ENCODE measurements at regions not wholly inside any gene's neighbourhood (a gene's known extent, or its start where the extent isn't known, plus 50 kb on each side); places are given as distances from the start of the nearest gene placed in this dataset.

DNA sequence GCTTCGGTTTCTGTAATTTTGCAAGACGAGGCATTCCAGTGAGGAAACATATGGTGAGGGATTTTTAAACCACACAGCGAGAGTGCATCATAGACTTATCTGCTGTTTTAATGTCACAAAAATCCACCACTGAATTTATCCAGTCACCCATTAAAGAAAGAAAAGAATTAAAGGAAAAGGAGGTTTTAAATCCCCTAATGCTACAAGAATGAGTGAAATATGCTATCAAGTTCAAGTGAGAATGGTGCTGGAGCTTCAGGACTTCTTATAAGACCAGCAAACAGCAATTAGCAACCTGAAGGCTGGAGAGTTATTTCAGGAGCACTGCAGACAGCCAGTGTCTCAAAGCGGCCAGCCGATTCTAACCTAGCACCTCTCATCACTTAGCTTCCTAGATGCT lies 439.1 kb upstream of the MGMT start:
- TF ChIP-seq, protein P1, sequence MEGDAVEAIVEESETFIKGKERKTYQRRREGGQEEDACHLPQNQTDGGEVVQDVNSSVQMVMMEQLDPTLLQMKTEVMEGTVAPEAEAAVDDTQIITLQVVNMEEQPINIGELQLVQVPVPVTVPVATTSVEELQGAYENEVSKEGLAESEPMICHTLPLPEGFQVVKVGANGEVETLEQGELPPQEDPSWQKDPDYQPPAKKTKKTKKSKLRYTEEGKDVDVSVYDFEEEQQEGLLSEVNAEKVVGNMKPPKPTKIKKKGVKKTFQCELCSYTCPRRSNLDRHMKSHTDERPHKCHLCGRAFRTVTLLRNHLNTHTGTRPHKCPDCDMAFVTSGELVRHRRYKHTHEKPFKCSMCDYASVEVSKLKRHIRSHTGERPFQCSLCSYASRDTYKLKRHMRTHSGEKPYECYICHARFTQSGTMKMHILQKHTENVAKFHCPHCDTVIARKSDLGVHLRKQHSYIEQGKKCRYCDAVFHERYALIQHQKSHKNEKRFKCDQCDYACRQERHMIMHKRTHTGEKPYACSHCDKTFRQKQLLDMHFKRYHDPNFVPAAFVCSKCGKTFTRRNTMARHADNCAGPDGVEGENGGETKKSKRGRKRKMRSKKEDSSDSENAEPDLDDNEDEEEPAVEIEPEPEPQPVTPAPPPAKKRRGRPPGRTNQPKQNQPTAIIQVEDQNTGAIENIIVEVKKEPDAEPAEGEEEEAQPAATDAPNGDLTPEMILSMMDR (IDR thresholded peaks at IDR 0.05) = no peak
- no peak for TF ChIP-seq POLR2A (IDR thresholded peaks at IDR 0.05)
- Histone ChIP-seq H3K4me3 (no peak overlapping the region), H3K9me3 (no peaks in the 10 kb centered on the region), H3K36me3 (no peaks in the 10 kb centered on the region), H3K4me1 (no peaks in the 10 kb centered on the region), H3K27ac (no peak overlapping the region), H3K27me3 (peaks cover 0 to 9% of the 10 kb centered on the region in 2 donors)
- no peak for DNase-seq
- intact Hi-C loops (cut with DNase I; ENCODE audit: low total_unique reads) = no loop called here

DNA sequence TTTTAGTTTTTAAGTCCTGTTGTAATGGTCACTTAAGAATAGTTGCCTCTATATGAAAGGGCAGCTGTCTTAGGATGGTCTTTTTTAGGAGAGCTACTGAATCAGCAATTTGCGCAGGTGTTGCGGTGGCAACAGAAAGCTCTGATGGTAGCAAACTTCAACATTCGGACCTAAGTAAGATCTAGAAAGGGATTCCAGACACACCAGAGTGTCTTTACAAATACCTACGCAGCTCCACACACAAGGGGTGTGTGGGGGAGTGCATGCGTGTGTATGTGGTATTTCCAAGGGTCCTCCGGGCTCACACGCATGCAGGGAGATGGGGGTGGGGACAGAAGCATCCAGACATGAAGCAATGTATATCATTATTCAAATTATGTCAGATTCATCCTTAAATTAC lies 438.6 kb upstream of the MGMT start:
- DNase-seq = no peak
- H3K4me1 ChIP-seq = no peaks in the 10 kb centered on the region
- TF ChIP-seq, protein P1 (IDR thresholded peaks at IDR 0.05) = no peak
- no peak for TF ChIP-seq POLR2A (IDR thresholded peaks at IDR 0.05)
- H3K36me3 ChIP-seq = no peaks in the 10 kb centered on the region
- no peaks in the 10 kb centered on the region for H3K9me3 ChIP-seq
- intact Hi-C loops (cut with DNase I; ENCODE audit: low total_unique reads) = no loop called here
- no peak overlapping the region for H3K4me3 ChIP-seq
- peaks cover 0 to 9% of the 10 kb centered on the region in 2 donors for H3K27me3 ChIP-seq
- H3K27ac ChIP-seq = no peak overlapping the region

GRCh38 chr10:129029051-129029450 lies 438.0 kb upstream of the MGMT start:
- H3K27me3 ChIP-seq = peaks cover 0 to 9% of the 10 kb centered on the region in 2 donors
- intact Hi-C loops (cut with DNase I; ENCODE audit: low total_unique reads) = no loop called here

GRCh38 chr10:129029851-129030602 lies 437.0 kb upstream of the MGMT start:
- intact Hi-C loops (cut with DNase I; ENCODE audit: low total_unique reads) = loop anchor here (5.0 kb wide), 1 partner anchor 942 kb away; no protein-coding TSS in a partner anchor
- no peak for TF ChIP-seq POLR2A (IDR thresholded peaks at IDR 0.05)
- TF ChIP-seq, protein P1 (IDR thresholded peaks at IDR 0.05) = no peak
- Histone ChIP-seq H3K9me3 (no peaks in the 10 kb centered on the region), H3K36me3 (no peaks in the 10 kb centered on the region), H3K4me3 (no peak overlapping the region), H3K4me1 (no peaks in the 10 kb centered on the region), H3K27me3 (peaks cover 0 to 9% of the 10 kb centered on the region in 2 donors), H3K27ac (no peak overlapping the region)
- DNase-seq = no peak

More at GRCh38 chr10:129029051-129029450, 438.0 kb upstream of the MGMT start:
- Histone ChIP-seq H3K9me3 (no peaks in the 10 kb centered on the region), H3K36me3 (no peaks in the 10 kb centered on the region), H3K4me3 (no peak overlapping the region), H3K27ac (no peak overlapping the region), H3K4me1 (no peaks in the 10 kb centered on the region)
- TF ChIP-seq, protein P1 (IDR thresholded peaks at IDR 0.05) = no peak
- no peak for TF ChIP-seq POLR2A (IDR thresholded peaks at IDR 0.05)
- DNase-seq = no peak

DNA sequence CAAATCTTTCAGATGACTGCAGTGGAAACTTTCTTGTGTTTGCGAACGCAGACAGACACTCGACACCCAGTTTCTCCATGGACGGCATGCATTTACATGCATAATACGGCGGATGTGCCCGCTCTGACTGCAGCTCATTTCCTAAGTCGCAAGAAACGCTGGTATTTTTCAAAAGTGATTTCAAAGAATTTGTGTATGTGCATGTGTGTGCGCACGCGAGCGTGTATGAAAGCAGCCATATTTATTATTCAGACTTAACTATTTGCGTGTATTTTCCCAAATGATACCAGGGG lies 436.5 kb upstream of the MGMT start:
- intact Hi-C loops (cut with DNase I; ENCODE audit: low total_unique reads) = loop anchor here (5.0 kb wide), 1 partner anchor 942 kb away; no protein-coding TSS in a partner anchor
- no peaks in the 10 kb centered on the region for H3K36me3 ChIP-seq
- TF ChIP-seq, protein P1 (IDR thresholded peaks at IDR 0.05) = no peak
- no peak for TF ChIP-seq POLR2A (IDR thresholded peaks at IDR 0.05)
- no peaks in the 10 kb centered on the region for H3K4me1 ChIP-seq
- H3K4me3 ChIP-seq = no peak overlapping the region
- no peaks in the 10 kb centered on the region for H3K9me3 ChIP-seq
- no peak overlapping the region for H3K27ac ChIP-seq
- DNase-seq = no peak
- peaks cover 0 to 9% of the 10 kb centered on the region in 2 donors for H3K27me3 ChIP-seq

Measured in uterus (tissue), 3 donors.